SJCRH30 (cell line): ENCODE measurements at regions not wholly inside any gene's neighbourhood (a gene's known extent, or its start where the extent isn't known, plus 50 kb on each side); places are given as distances from the start of the nearest gene placed in this dataset.

Experiments used
- DNase-seq, 2 experiments: peaks; one replicate each; pipeline ENCODE4 v3.0.0-alpha.2; 2015 to 2020
- H3K27ac ChIP-seq: fragments of 250-450 bp; sonication (Bioruptor Pico); 2 replicates; pipeline ENCODE4 v1.5.1; 2020; ENCODE audit warnings: mild to moderate bottlenecking, moderate library complexity
- H3K27me3 ChIP-seq: fragments of 250-450 bp; sonication (Bioruptor Pico); 2 replicates; pipeline ENCODE4 v1.5.1; 2020; ENCODE audit warnings: mild to moderate bottlenecking, moderate library complexity
- H3K36me3 ChIP-seq: fragments of 250-450 bp; sonication (Bioruptor Pico); 2 replicates; pipeline ENCODE4 v1.5.1; 2020; ENCODE audit warnings: mild to moderate bottlenecking, moderate library complexity
- H3K4me1 ChIP-seq: fragments of 250-450 bp; sonication (Bioruptor Pico); 2 replicates; pipeline ENCODE4 v1.5.1; 2020; ENCODE audit warnings: mild to moderate bottlenecking, moderate library complexity
- H3K4me3 ChIP-seq: fragments of 250-450 bp; sonication (Bioruptor Pico); 2 replicates; pipeline ENCODE4 v1.5.1; 2020; ENCODE audit warnings: mild to moderate bottlenecking, moderate library complexity
- H3K9me3 ChIP-seq: fragments of 250-450 bp; sonication (Bioruptor Pico); replicated peaks from 2 replicates; pipeline ENCODE4 v1.5.1; 2020; ENCODE audit warnings: mild to moderate bottlenecking, moderate library complexity

DNA sequence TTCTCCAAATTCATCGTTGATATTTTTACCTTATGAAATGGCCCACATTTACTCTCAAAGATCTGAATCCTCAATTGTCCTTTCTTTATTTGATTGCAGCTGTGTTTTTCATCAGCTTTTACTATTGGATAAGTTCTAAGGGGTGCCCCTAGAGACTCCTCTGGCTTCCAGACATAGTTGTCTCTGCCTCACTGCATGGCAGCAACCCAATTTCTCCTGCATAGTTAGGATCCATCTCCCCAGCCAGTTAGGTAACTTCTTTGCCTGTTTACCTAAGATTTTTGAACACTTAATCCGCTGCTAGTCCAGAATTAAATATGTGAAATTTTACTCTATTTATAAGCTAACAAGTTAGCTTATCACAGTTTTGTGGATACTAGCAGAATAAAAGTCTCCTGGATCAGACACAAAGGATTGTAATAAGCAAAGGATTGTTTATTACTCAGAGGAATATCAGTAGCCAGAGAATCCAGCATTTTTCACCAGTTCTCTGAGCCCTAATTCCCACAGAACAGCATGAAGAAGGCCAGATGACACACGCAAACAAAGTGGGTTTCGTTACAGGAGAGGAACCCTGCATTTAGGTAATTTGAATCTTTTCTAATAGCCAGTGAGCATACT lies 101.1 kb downstream of the BBS10 start:
- Histone ChIP-seq H3K27me3 (no peaks in the 10 kb centered on the region; the same call in 1 of the 2 replicates), H3K36me3 (no peaks in the 10 kb centered on the region), H3K27ac (peak overlapping the region; percentile 75), H3K9me3 (no peaks in the 10 kb centered on the region), H3K4me1 (peaks cover 22% of the 10 kb centered on the region), H3K4me3 (no peak overlapping the region)
- DNase-seq = peak; percentile 47 to 72

DNA sequence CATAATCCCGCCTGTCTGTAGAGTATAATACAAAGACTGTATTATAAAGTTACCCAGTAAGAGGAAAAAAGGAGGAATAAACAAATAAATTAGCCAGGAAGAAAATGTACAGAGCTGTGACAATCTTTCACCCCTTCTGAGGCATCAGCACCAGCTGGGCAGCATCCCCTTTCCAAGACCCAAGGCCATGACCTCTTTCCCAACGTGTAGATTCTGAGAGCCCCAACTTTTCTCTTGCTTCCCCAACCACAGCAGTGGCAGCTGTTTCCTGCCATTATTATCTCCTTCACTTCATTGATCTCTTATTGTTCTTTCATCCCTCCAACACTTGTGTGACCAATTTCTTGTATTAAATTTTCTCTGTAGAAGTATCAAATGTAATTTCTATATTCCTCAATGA lies 101.6 kb downstream of the BBS10 start:
- H3K9me3 ChIP-seq = no peaks in the 10 kb centered on the region
- H3K4me1 ChIP-seq = peaks cover 22% of the 10 kb centered on the region
- H3K27ac ChIP-seq = peak overlapping the region; percentile 75
- DNase-seq = peak; percentile 49 to 76
- H3K36me3 ChIP-seq = no peaks in the 10 kb centered on the region
- no peaks in the 10 kb centered on the region; the same call in 1 of the 2 replicates for H3K27me3 ChIP-seq
- H3K4me3 ChIP-seq = no peak overlapping the region

DNA sequence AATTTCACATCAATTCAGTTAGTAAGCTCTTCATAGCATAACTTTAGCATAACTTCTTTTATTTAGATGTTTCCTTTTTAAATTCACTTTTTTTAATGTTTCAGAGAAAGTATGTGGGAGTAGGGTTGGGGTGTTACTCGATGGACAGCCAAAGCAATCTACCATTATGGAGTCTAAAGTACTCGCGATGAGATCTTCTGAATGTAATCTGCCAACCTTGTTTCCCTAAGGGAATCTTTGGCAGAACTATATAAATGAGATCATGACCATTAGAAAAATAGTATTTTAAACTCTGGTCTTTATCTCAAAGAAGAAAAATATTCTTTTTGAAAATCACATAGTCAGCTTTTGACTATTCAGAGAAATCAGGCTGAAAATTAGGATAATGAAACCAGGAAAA lies 103.9 kb downstream of the BBS10 start:
- Histone ChIP-seq H3K4me1 (peaks cover 22% of the 10 kb centered on the region), H3K36me3 (no peaks in the 10 kb centered on the region), H3K27ac (no peak overlapping the region), H3K27me3 (no peaks in the 10 kb centered on the region; the same call in 1 of the 2 replicates), H3K4me3 (no peak overlapping the region), H3K9me3 (no peaks in the 10 kb centered on the region)
- DNase-seq = no peak

DNA sequence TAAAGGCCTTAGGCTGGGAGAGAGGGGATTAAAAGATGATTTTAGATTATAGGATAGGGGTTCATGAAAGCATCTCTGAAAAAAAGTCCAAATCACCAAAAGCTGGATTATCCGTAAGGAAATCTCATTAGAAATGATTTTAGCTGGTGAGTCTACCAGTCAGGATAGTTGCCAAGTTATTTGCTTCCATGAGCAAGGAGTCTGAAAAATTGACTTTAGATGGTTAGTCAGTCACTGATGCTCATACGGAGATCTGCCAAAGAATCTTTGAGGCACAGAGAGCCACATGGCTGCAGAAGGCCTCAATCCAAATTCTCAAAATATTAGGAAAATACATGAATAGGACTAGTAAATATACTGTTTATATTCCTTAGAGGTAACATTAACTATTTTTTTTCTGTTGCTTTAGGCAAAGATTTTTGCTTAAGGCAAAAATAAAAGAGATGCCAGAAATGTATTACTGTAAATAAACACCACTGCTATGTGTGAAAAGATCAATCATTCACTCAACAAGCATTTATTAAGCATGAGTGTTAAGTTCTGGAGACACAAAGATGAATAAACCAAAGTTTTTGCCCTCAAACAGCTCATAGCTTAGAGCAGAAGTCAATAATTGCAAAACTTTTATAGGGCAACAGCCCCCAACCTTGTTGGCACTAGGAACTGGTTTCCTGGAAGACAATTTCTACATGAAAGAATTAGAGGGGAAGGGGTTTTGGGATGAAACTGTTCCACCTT lies 105.2 kb downstream of the BBS10 start:
- no peak for DNase-seq
- Histone ChIP-seq H3K9me3 (no peaks in the 10 kb centered on the region), H3K27me3 (no peaks in the 10 kb centered on the region), H3K4me1 (peaks cover 22% of the 10 kb centered on the region), H3K27ac (no peak overlapping the region), H3K36me3 (no peaks in the 10 kb centered on the region), H3K4me3 (no peak overlapping the region)

DNA sequence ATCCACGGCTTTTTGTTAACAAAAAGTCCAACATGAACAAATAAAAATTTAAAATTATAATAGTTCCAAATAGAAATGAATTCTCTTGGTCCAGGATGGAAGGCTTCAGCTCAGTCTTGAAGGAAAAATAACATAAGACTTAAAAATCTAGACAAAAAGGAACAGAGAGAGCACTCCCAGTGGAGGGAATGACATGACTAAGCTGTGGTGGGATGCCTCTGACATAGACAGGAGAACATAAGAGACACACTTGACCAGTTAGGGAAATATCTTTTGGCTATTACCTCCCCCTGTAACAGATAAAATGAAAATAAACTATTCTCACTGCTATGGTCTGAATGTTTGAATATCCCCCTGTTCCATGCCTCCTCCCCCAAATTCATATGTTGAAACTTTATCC lies 106.8 kb downstream of the BBS10 start:
- H3K27me3 ChIP-seq = no peaks in the 10 kb centered on the region
- no peak for DNase-seq

DNA sequence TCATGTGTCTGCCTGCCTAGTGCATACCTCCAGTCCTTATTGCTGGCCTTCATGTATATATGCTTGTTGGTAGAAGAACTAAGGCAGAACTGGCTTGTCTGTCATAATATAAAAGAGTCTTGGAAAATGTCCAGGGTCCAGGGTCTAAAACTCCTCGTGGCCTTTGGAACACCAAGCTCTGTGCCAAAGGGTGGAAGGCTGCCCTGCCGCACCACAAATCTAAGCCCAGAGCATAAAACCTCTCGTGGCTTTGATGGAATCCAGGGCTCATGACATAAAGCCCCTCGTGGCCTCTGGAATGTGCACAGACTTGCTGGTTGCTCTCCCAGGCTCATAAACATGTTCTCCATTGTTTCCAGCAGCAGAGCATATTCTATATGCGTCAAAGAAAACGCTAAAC lies 107.9 kb downstream of the BBS10 start:
- peak in 1 of 2 experiments; percentile 22 for DNase-seq
- H3K27ac ChIP-seq = no peak overlapping the region

More for the DNA sequence above, 106.8 kb downstream of the BBS10 start:
- Histone ChIP-seq H3K4me3 (no peak overlapping the region), H3K36me3 (no peaks in the 10 kb centered on the region), H3K4me1 (peaks cover 10% of the 10 kb centered on the region), H3K9me3 (no peaks in the 10 kb centered on the region), H3K27ac (no peak overlapping the region)

DNA sequence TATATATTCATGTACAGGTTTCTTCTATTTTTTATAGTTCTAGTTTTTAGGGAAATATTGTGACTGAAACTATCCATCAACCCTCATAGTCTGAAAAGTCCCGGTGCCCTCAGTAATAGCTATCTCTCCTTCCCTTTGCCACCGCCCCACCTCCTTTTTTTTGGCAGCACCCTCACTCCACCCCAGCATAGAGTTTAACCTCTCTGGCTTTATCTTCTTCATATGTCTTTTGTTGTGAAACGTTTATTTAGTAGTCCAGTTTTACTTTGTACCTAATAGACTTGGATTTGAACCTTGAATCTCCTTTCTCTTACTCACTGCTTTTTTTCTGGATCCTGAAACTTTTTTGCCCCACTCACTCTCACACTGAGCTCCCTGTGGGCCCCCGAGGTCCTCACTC lies 109.5 kb downstream of the BBS10 start:
- Histone ChIP-seq H3K36me3 (no peaks in the 10 kb centered on the region), H3K27ac (no peak overlapping the region), H3K9me3 (no peaks in the 10 kb centered on the region), H3K4me1 (no peaks in the 10 kb centered on the region), H3K27me3 (no peaks in the 10 kb centered on the region), H3K4me3 (no peak overlapping the region)
- DNase-seq = no peak

More for the DNA sequence above, 107.9 kb downstream of the BBS10 start:
- Histone ChIP-seq H3K9me3 (no peaks in the 10 kb centered on the region), H3K4me1 (no peaks in the 10 kb centered on the region), H3K4me3 (no peak overlapping the region), H3K36me3 (no peaks in the 10 kb centered on the region), H3K27me3 (no peaks in the 10 kb centered on the region)

DNA sequence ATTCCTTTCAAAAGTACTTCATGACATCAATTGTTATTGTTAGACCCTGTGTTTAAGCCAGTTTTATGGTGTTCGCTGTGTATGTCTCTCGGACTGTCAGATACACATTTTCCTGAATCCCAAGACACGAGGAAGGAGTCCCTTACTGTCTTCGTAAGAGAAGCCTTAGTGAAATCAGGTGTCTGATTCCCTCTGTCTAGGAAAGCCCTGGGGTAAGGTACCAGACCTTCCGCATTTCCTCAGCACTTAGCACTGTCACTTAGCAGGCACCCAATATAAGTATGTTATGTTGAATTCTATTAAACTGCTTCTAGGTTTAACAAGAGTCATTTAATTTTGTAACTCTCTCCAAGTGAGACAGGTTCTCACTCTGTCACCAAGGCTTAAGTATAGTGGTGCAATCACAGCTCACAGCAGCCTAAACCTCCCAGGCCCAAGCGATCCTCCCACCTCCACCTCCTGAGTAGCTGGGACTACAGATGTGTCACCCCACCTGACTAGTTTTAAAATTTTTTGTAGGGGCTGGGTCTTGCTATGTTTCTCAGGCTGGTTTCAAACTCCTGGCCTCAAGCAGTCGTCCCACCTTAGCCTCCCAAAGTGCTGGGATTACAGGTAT lies 111.0 kb downstream of the BBS10 start:
- H3K9me3 ChIP-seq = no peaks in the 10 kb centered on the region
- no peak overlapping the region for H3K4me3 ChIP-seq
- no peaks in the 10 kb centered on the region for H3K36me3 ChIP-seq
- H3K27me3 ChIP-seq = no peaks in the 10 kb centered on the region
- H3K27ac ChIP-seq = no peak overlapping the region
- H3K4me1 ChIP-seq = no peaks in the 10 kb centered on the region
- no peak for DNase-seq

DNA sequence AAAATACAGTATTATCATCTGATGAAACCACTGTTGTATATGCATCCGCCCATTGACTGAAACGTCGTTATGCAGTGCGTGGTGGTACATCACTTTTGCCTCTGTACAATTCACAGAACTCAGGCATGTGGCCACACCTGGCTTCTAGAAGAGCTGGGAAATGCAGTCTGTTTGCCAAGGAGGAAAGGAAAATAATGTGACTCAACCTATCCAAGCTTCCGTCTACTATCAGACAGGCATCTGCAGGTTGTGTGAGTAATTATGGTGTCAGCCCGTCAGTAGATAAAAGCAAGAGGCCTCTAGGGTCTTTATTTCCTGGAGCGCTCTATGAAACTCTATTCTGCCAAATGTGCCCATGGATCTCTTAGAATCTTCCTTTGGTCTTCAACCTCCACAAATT lies 111.6 kb downstream of the BBS10 start:
- H3K4me3 ChIP-seq = no peak overlapping the region
- H3K9me3 ChIP-seq = no peaks in the 10 kb centered on the region
- no peak overlapping the region for H3K27ac ChIP-seq
- no peaks in the 10 kb centered on the region for H3K27me3 ChIP-seq
- no peak for DNase-seq
- H3K36me3 ChIP-seq = no peaks in the 10 kb centered on the region
- no peaks in the 10 kb centered on the region for H3K4me1 ChIP-seq

DNA sequence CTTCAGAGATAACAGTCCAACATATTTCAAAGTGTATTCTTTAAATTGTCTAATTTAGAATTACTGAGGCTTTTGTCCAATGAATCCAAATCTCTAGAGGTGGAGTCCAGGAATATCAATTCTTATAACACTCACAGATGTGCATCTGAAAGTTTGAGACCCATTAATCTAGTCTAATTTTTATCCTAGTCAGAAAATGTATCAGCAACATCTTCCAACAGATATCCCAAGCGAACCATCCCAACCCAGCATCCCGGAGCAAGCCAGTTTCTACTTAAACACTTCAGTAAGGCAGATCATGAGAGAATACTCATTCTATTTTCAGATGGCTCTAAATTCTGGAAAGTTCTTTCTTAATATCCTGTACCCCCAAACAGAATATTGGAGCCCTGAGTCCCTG lies 113.5 kb downstream of the BBS10 start:
- Histone ChIP-seq H3K9me3 (no peaks in the 10 kb centered on the region), H3K4me1 (no peaks in the 10 kb centered on the region), H3K27ac (no peak overlapping the region), H3K4me3 (no peak overlapping the region), H3K27me3 (no peaks in the 10 kb centered on the region), H3K36me3 (no peaks in the 10 kb centered on the region)
- no peak for DNase-seq

DNA sequence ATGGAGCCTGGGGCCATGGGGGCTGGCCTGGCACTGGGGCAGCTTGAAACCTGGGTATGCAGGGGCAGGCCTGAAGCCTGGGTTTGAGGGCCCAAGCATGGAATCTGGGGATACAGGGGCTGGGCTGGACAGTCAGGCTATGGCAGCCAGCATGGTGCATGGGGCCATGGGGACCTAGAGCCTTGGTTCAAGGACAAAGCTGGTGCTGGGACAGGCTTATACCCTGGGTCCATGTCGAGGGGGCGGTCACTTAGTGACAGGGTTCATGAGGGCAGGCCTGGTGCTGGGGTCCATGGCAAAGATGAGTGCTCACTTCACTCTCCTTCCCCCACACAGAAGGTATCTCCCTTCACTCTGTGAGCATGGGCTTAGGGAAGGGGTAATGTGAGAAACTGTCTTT lies 116.2 kb downstream of the BBS10 start:
- no peak for DNase-seq

DNA sequence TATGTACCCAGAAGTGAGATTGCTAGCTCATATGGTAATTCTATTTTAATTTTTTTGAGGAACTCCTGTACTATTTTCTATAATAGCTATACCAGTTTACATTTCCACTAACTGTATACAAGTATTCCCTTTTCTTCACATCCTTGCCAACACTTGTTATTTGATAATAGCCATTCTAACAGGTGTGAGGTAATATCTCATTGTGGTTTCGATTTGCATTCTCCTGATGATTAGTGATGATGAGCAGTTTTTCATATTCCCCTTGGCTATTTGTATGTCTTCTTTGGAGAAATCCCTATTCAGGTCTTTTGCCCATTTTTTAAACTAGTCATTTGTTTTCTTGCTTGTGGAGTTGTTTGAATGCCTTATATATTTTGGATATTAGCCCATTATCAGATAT lies 121.3 kb downstream of the BBS10 start:
- Histone ChIP-seq H3K9me3 (no peaks in the 10 kb centered on the region), H3K27me3 (no peaks in the 10 kb centered on the region), H3K4me3 (no peak overlapping the region), H3K4me1 (peaks cover 12% of the 10 kb centered on the region), H3K27ac (no peak overlapping the region), H3K36me3 (no peaks in the 10 kb centered on the region)
- DNase-seq = peak in 1 of 2 experiments; percentile 30

More for the DNA sequence above, 116.2 kb downstream of the BBS10 start:
- no peaks in the 10 kb centered on the region for H3K36me3 ChIP-seq
- peaks cover 5% of the 10 kb centered on the region for H3K4me1 ChIP-seq
- H3K9me3 ChIP-seq = no peaks in the 10 kb centered on the region
- no peaks in the 10 kb centered on the region for H3K27me3 ChIP-seq
- no peak overlapping the region for H3K27ac ChIP-seq
- no peak overlapping the region for H3K4me3 ChIP-seq

DNA sequence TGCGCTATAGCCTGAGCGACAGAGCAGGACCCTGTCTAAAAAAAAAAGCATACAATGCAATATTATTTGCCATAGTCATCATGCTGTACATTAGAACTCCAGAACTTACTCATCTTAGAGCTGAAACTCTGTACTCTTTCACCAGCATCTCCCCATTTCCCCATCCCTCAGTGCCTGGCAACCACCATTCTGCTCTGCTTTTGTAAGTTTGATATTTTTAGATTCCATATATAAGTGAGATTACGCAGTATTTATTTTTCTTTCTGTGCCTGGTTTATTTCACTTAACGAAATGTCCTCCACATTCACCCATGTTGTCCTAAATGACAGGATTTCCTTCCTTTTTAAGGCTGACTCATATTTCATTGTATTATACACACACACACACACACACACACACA lies 121.8 kb downstream of the BBS10 start:
- Histone ChIP-seq H3K27ac (no peak overlapping the region), H3K27me3 (no peaks in the 10 kb centered on the region), H3K4me3 (no peak overlapping the region), H3K36me3 (no peaks in the 10 kb centered on the region), H3K4me1 (peaks cover 12% of the 10 kb centered on the region), H3K9me3 (no peaks in the 10 kb centered on the region)
- no peak for DNase-seq

DNA sequence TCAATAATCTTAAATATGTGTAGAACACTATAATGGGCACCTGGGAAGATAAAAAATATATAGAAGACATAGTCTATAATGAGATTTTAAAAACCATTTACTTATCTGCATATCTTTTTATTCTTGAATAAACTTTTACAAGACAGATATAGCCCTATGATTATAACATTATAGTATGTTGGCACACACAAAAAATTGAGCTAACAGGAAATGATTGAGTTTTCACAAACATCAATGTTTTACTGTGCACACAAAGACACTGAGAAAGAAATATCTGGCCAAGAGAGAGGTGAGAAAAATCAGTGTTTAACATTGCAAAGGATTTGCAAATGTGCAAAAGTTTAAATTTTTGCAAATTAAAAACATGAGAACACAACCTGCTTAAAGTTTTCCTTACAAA lies 124.3 kb downstream of the BBS10 start:
- no peak overlapping the region for H3K4me3 ChIP-seq
- H3K9me3 ChIP-seq = no peaks in the 10 kb centered on the region
- H3K36me3 ChIP-seq = no peaks in the 10 kb centered on the region
- DNase-seq = no peak
- H3K4me1 ChIP-seq = peaks cover 12% of the 10 kb centered on the region
- H3K27ac ChIP-seq = no peak overlapping the region
- no peaks in the 10 kb centered on the region for H3K27me3 ChIP-seq

DNA sequence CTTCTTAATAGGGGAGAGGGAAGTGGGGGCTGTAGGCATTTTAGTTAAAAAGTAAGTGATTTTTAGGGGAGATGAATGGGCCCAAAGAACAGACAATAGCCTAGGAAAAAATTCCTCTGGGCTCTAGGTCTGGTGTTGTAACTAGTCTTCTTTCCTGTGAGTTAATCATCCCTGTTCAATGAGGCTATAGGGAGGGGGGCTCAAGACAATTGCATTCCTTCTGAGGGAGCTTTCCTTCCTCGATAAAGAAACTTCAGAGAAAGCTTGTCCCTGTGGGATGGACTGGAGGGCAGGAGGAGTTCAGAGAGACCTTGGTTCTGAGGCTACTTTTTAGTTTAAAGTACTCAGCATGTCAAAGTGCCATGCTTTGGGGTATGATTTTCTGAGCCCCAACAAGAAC lies 127.2 kb downstream of the BBS10 start:
- Histone ChIP-seq H3K36me3 (no peaks in the 10 kb centered on the region), H3K27ac (no peak overlapping the region), H3K27me3 (no peaks in the 10 kb centered on the region), H3K9me3 (no peaks in the 10 kb centered on the region), H3K4me1 (no peaks in the 10 kb centered on the region), H3K4me3 (no peak overlapping the region)
- DNase-seq = no peak
